ENCODE measurements at regions not wholly inside any gene's neighbourhood (a gene's known extent, or its start where the extent isn't known, plus 50 kb on each side); places are given as distances from the start of the nearest gene placed in this dataset.

- no peak overlapping the region for H3K27ac ChIP-seq (ENCODE audit: low read depth, low read length)
- H2AFZ ChIP-seq (ENCODE audit: low read length) = no peak overlapping the region
- DNase-seq (ENCODE audit: insufficient read length, low spot score, missing footprints) = no peak
- TF ChIP-seq CTCF (IDR thresholded peaks at IDR 0.05; ENCODE audit: extremely low read depth, low read depth, low read length) = no peak
- no peak overlapping the region for H3K4me3 ChIP-seq (ENCODE audit: insufficient read depth, low read length)
- H3K27me3 ChIP-seq (ENCODE audit: insufficient read depth, low read length) = no peaks in the 10 kb centered on the region
- no peaks in the 10 kb centered on the region for H4K20me1 ChIP-seq (ENCODE audit: insufficient read depth, low read length)
- no peaks in the 10 kb centered on the region for H3K79me2 ChIP-seq (ENCODE audit: insufficient read depth, low read length)
- H3K36me3 ChIP-seq (ENCODE audit: insufficient read depth, low read length) = no peaks in the 10 kb centered on the region
- H3K4me2 ChIP-seq (ENCODE audit: insufficient read depth, low read length) = no peak overlapping the region
- H3K4me1 ChIP-seq (ENCODE audit: insufficient read depth, low read length) = no peaks in the 10 kb centered on the region
- H3K9me3 ChIP-seq (ENCODE audit: low read depth, low read length) = peaks cover 2% of the 10 kb centered on the region
Measured at GRCh38 chr13:83633746-83634145, 248.5 kb downstream of the SLITRK1 start.

DNA sequence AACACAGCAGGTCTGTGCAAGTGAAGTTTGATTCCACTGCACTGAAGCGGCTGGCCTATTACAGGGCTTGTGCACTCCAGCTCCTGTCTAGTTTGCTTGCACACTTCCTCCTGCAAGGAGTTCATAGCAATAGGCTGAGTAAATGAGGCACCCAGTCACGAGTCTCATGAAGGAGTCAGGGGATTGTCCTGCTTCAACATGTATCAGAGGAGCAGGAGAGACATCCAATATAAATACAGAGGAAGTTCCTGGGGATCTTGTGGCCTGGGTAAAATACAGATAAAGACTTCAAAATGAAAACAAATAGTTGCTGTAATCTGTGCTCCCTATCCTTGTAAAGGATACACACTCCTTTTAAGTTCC lies 259.9 kb downstream of the SLITRK1 start:
- DNase-seq (ENCODE audit: insufficient read length, low spot score, missing footprints) = peak; percentile 69
- H3K9me3 ChIP-seq (ENCODE audit: low read depth, low read length) = peaks cover 3% of the 10 kb centered on the region
- no peak overlapping the region for H3K4me3 ChIP-seq (ENCODE audit: insufficient read depth, low read length)
- no peak overlapping the region for H3K4me2 ChIP-seq (ENCODE audit: insufficient read depth, low read length)
- TF ChIP-seq CTCF (IDR thresholded peaks at IDR 0.05; ENCODE audit: extremely low read depth, low read depth, low read length) = no peak
- H3K27me3 ChIP-seq (ENCODE audit: insufficient read depth, low read length) = no peaks in the 10 kb centered on the region
- no peaks in the 10 kb centered on the region for H3K4me1 ChIP-seq (ENCODE audit: insufficient read depth, low read length)
- peak overlapping the region; percentile 16 for H2AFZ ChIP-seq (ENCODE audit: low read length)
- H4K20me1 ChIP-seq (ENCODE audit: insufficient read depth, low read length) = no peaks in the 10 kb centered on the region
- no peaks in the 10 kb centered on the region for H3K79me2 ChIP-seq (ENCODE audit: insufficient read depth, low read length)
- H3K36me3 ChIP-seq (ENCODE audit: insufficient read depth, low read length) = no peaks in the 10 kb centered on the region
- H3K27ac ChIP-seq (ENCODE audit: low read depth, low read length) = no peak overlapping the region

DNA sequence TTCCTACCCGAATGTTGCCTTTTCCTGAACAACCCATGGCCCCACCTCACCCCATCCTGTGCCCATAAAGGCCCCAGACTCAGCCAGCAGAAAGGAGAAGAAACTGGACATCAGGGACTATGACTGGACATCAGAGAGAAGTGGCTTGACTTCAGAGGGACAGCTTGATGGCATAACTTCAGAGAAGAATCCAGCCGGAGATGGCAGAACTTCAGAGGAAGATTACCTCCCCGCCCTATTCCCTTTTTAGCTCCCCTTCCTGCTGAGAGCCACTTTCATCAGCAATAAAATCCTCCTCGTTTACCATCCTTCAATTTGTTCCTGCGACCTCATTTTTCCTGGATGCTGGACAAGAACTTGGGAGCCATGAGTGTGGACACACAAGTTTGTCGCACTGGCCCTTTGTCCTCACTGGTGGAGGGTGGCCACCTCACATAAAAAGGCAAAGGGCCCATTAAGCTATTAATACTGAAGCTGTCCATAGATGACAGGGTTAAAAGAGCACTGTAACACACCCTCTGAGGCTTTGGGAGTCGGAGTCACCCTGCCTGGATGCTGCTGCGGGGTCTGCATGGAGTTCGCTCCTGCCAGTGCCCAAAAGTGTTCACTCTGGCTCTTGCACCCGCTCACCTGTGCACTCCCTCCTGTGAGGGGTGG lies 260.4 kb downstream of the SLITRK1 start:
- no peak overlapping the region for H2AFZ ChIP-seq (ENCODE audit: low read length)
- no peak overlapping the region for H3K4me3 ChIP-seq (ENCODE audit: insufficient read depth, low read length)
- H3K27me3 ChIP-seq (ENCODE audit: insufficient read depth, low read length) = no peaks in the 10 kb centered on the region
- H3K4me2 ChIP-seq (ENCODE audit: insufficient read depth, low read length) = no peak overlapping the region
- H3K79me2 ChIP-seq (ENCODE audit: insufficient read depth, low read length) = no peaks in the 10 kb centered on the region
- TF ChIP-seq CTCF (IDR thresholded peaks at IDR 0.05; ENCODE audit: extremely low read depth, low read depth, low read length) = no peak
- no peak overlapping the region for H3K27ac ChIP-seq (ENCODE audit: low read depth, low read length)
- no peaks in the 10 kb centered on the region for H4K20me1 ChIP-seq (ENCODE audit: insufficient read depth, low read length)
- peaks cover 3% of the 10 kb centered on the region for H3K9me3 ChIP-seq (ENCODE audit: low read depth, low read length)
- no peaks in the 10 kb centered on the region for H3K4me1 ChIP-seq (ENCODE audit: insufficient read depth, low read length)
- no peaks in the 10 kb centered on the region for H3K36me3 ChIP-seq (ENCODE audit: insufficient read depth, low read length)
- DNase-seq (ENCODE audit: insufficient read length, low spot score, missing footprints) = no peak

- H3K4me1 ChIP-seq (ENCODE audit: insufficient read depth, low read length) = no peaks in the 10 kb centered on the region
- TF ChIP-seq CTCF (IDR thresholded peaks at IDR 0.05; ENCODE audit: extremely low read depth, low read depth, low read length) = no peak
- no peak overlapping the region for H3K27ac ChIP-seq (ENCODE audit: low read depth, low read length)
- H3K36me3 ChIP-seq (ENCODE audit: insufficient read depth, low read length) = no peaks in the 10 kb centered on the region
- no peaks in the 10 kb centered on the region for H3K27me3 ChIP-seq (ENCODE audit: insufficient read depth, low read length)
- no peaks in the 10 kb centered on the region for H4K20me1 ChIP-seq (ENCODE audit: insufficient read depth, low read length)
- no peaks in the 10 kb centered on the region for H3K79me2 ChIP-seq (ENCODE audit: insufficient read depth, low read length)
- H3K4me3 ChIP-seq (ENCODE audit: insufficient read depth, low read length) = no peak overlapping the region
- H3K9me3 ChIP-seq (ENCODE audit: low read depth, low read length) = peaks cover 3% of the 10 kb centered on the region
- H3K4me2 ChIP-seq (ENCODE audit: insufficient read depth, low read length) = no peak overlapping the region
- no peak overlapping the region for H2AFZ ChIP-seq (ENCODE audit: low read length)
- DNase-seq (ENCODE audit: insufficient read length, low spot score, missing footprints) = peak; percentile 52
Measured at GRCh38 chr13:83620530-83621220, 261.6 kb downstream of the SLITRK1 start.

All from osteoblast (primary cell).